Breast epithelium (tissue), 3 donors: ENCODE measurements at regions not wholly inside any gene's neighbourhood (a gene's known extent, or its start where the extent isn't known, plus 50 kb on each side); places are given as distances from the start of the nearest gene placed in this dataset.

ENCODE experiments used
- CTCF ChIP-seq, 3 donors: fragments of 450-650 bp; IDR thresholded peaks; one replicate each; pipeline ENCODE4 v1.5.1; 2016 to 2017; ENCODE audit warnings: antibody characterized with exemption in 3 of 3, mild to moderate bottlenecking in 3 of 3, moderate library complexity in 3 of 3
- POLR2A ChIP-seq: fragments of 450-650 bp; IDR thresholded peaks from one replicate; pipeline ENCODE4 v1.6.1; 2016; ENCODE audit warnings: antibody characterized with exemption, mild to moderate bottlenecking, moderate library complexity
- POLR2AphosphoS5 ChIP-seq, 3 donors: sonication (generic); formaldehyde crosslinking; IDR thresholded peaks; one replicate each; pipeline ENCODE4 v1.6.1; 2017; ENCODE audit warnings: antibody characterized with exemption in 3 of 3

GRCh38 chrX:107507093-107507743 lies 57.8 kb downstream of the FRMPD3 start:
- TF ChIP-seq CTCF (IDR thresholded peaks at IDR 0.05) (no peak), POLR2A (no peak), POLR2AphosphoS5 (IDR thresholded peaks at IDR 0.05) (no peak)
